GM21423 (cell line): ENCODE measurements at regions not wholly inside any gene's neighbourhood (a gene's known extent, or its start where the extent isn't known, plus 50 kb on each side); places are given as distances from the start of the nearest gene placed in this dataset.

Experiments
- ATAC-seq: cut with Tn5 transposase; IDR thresholded peaks from one replicate; pipeline ENCODE4 v1.9.1; 2021; ENCODE audit warnings: mild to moderate bottlenecking, moderate library complexity; ENCODE audit not compliant: unreplicated experiment

GRCh38 chr18:30113454-30113853 is 929.1 kb downstream of the DSC3 start:
- ATAC-seq = no peak

GRCh38 chr18:30106356-30106755 is 936.2 kb downstream of the DSC3 start:
- no peak for ATAC-seq

GRCh38 chr18:30103881-30104280 is 938.7 kb downstream of the DSC3 start:
- ATAC-seq = no peak

GRCh38 chr18:30096796-30097195 is 945.7 kb downstream of the DSC3 start:
- ATAC-seq = no peak

- no peak for ATAC-seq
These were observed 948.0 kb downstream of the DSC3 start for GRCh38 chr18:30094556-30094955.

GRCh38 chr18:30093376-30093775 is 949.2 kb downstream of the DSC3 start:
- no peak for ATAC-seq

- no peak for ATAC-seq
These were observed 954.1 kb downstream of the DSC3 start for GRCh38 chr18:30088238-30089015.

- ATAC-seq = no peak
These were observed 956.2 kb downstream of the DSC3 start for GRCh38 chr18:30086351-30086750.

GRCh38 chr18:30081122-30081521 is 961.4 kb downstream of the DSC3 start:
- ATAC-seq = no peak

GRCh38 chr18:30072609-30073385 is 969.7 kb downstream of the DSC3 start:
- no peak for ATAC-seq

GRCh38 chr18:30066288-30066687 is 976.3 kb downstream of the DSC3 start:
- no peak for ATAC-seq

GRCh38 chr18:30057398-30057797 is 985.1 kb downstream of the DSC3 start:
- ATAC-seq = no peak

- no peak for ATAC-seq
These were observed 986.0 kb downstream of the DSC3 start for GRCh38 chr18:30056528-30056927.

- ATAC-seq = no peak
These were observed 998.0 kb downstream of the DSC3 start for GRCh38 chr18:30044496-30044895.

GRCh38 chr18:30039201-30039600 is 1003.3 kb downstream of the DSC3 start:
- ATAC-seq = no peak

GRCh38 chr18:30034818-30035217 is 1007.7 kb downstream of the DSC3 start:
- no peak for ATAC-seq

GRCh38 chr18:30016179-30016578 is 1026.4 kb downstream of the DSC3 start:
- no peak for ATAC-seq

GRCh38 chr18:30004965-30005364 is 1037.6 kb downstream of the DSC3 start:
- no peak for ATAC-seq

- ATAC-seq = no peak
These were observed 1060.3 kb downstream of the DSC3 start for GRCh38 chr18:29982218-29982617.

GRCh38 chr18:29979881-29980280 is 1062.7 kb downstream of the DSC3 start:
- no peak for ATAC-seq

GRCh38 chr18:29969876-29970275 is 1072.7 kb downstream of the DSC3 start:
- no peak for ATAC-seq

- no peak for ATAC-seq
These were observed 1080.0 kb downstream of the DSC3 start for GRCh38 chr18:29962579-29962978.
